ENCODE measurements at regions not wholly inside any gene's neighbourhood (a gene's known extent, or its start where the extent isn't known, plus 50 kb on each side); places are given as distances from the start of the nearest gene placed in this dataset.

- no peak overlapping the region for H3K4me2 ChIP-seq (ENCODE audit: low read depth, low read length)
- no peaks in the 10 kb centered on the region for H3K36me3 ChIP-seq (ENCODE audit: control insufficient read depth, insufficient read depth, low read length)
- dilution Hi-C loops (cut with HindIII; ENCODE audit: low sequenced_read_pairs, unreplicated experiment), result no loop called here
- H2AK9ac ChIP-seq (replicated peaks; ENCODE audit: low read depth, low read length, poor library complexity), result no peak overlapping the region
- peaks cover 7% of the 10 kb centered on the region for H3K9me3 ChIP-seq (ENCODE audit: control insufficient read depth, insufficient read depth, low read length)
- H3K9ac ChIP-seq (ENCODE audit: low read depth, low read length), result no peak overlapping the region
- no peaks in the 10 kb centered on the region for H3K27me3 ChIP-seq (ENCODE audit: control insufficient read depth, insufficient read depth, low read length)
- H2AK5ac ChIP-seq (ENCODE audit: low read depth, low read length), result no peak overlapping the region
- no peak overlapping the region for H2AFZ ChIP-seq (replicated peaks; ENCODE audit: low read length, poor library complexity)
- H4K20me1 ChIP-seq (ENCODE audit: insufficient read depth, low read length), result no peaks in the 10 kb centered on the region
- H3K4me3 ChIP-seq (ENCODE audit: insufficient read depth, low read depth, low read length), result no peak overlapping the region
- H4K8ac ChIP-seq (ENCODE audit: low read depth in 2 of 2, low read length in 2 of 2), result no peak overlapping the region
- H4K5ac ChIP-seq (ENCODE audit: low read depth, low read length), result no peak overlapping the region
- CTCF ChIA-PET, result no interaction called here
- in situ Hi-C loops (cut with MboI; ENCODE audit: low sequenced_read_pairs), result no loop called here
- H3K4me1 ChIP-seq (ENCODE audit: control insufficient read depth, insufficient read depth, low read length), result no peaks in the 10 kb centered on the region
- no peak overlapping the region for H2BK15ac ChIP-seq (ENCODE audit: low read depth, low read length)
- no peaks in the 10 kb centered on the region for H3K9me1 ChIP-seq (ENCODE audit: insufficient read depth, low read length)
- intact Hi-C loops (cut with micrococcal nuclease), result no loop called here
- WGBS, 2 experiments (ENCODE audit: extremely low coverage in 2 of 2, insufficient read length in 1 of 2), result no CpG with 5 or more reads among the region's 2 CpGs
- H2BK20ac ChIP-seq (ENCODE audit: low read depth, low read length), result no peak overlapping the region
- DNase-seq (no peak), ATAC-seq (ENCODE audit: low read depth) (no peak)
- no peak overlapping the region for H3K27ac ChIP-seq (ENCODE audit: insufficient read depth, low read length)
- POLR2A ChIA-PET (ENCODE audit: unreplicated experiment), result no interaction called here
- H2BK5ac ChIP-seq (ENCODE audit: low read depth, low read length, poor library complexity, severe bottlenecking), result no peak overlapping the region
- no peak overlapping the region for H3K4ac ChIP-seq (ENCODE audit: low read depth, low read length)
- no peak overlapping the region for H3K14ac ChIP-seq (replicated peaks; ENCODE audit: low read depth, low read length)
- H3K56ac ChIP-seq (ENCODE audit: extremely low read depth, insufficient read depth, low read length), result no peak overlapping the region
- H3K23ac ChIP-seq (ENCODE audit: low read depth, low read length), result no peak overlapping the region
- no peak overlapping the region for H2BK120ac ChIP-seq (ENCODE audit: low read depth, low read length)
- BruUV-seq (replicated peaks), result no TSS peak
- no peak overlapping the region for H3K18ac ChIP-seq (ENCODE audit: low read depth, low read length)
- no peak overlapping the region for H4K91ac ChIP-seq (ENCODE audit: insufficient read depth, low read depth, low read length)
- no peaks in the 10 kb centered on the region for H3K79me1 ChIP-seq (ENCODE audit: low read depth in 1 of 2, low read length in 2 of 2)
- TF ChIP-seq RCOR1 (IDR thresholded peaks at IDR 0.05; ENCODE audit: insufficient replicate concordance, low read length), result no peak
- no peak for TF ChIP-seq POLR2A (IDR thresholded peaks at IDR 0.05; ENCODE audit: low read depth, low read length)
- TF ChIP-seq MXI1 (IDR thresholded peaks at IDR 0.05; ENCODE audit: borderline replicate concordance, low read depth, low read length), result no peak
- no peak for TF ChIP-seq BHLHE40 (IDR thresholded peaks at IDR 0.05; ENCODE audit: low read depth, low read length)
- TF ChIP-seq RFX5 (IDR thresholded peaks at IDR 0.05; ENCODE audit: low read depth, low read length), result no peak
- no peak for TF ChIP-seq NFE2L2 (IDR thresholded peaks at IDR 0.05; ENCODE audit: low read depth, low read length)
- TF ChIP-seq SMC3 (IDR thresholded peaks at IDR 0.05; ENCODE audit: low read depth, low read length), result no peak
- TF ChIP-seq CEBPB (IDR thresholded peaks at IDR 0.05; ENCODE audit: low read depth, low read length), result no peak
- no peak for TF ChIP-seq USF2 (IDR thresholded peaks at IDR 0.05; ENCODE audit: low read depth, low read length)
- TF ChIP-seq MAFK (IDR thresholded peaks at IDR 0.05; ENCODE audit: low read depth, low read length), result no peak
Observed at GRCh38 chr3:18656410-18656809, 231.3 kb upstream of the SATB1 start.
